ENCODE measurements at regions not wholly inside any gene's neighbourhood (a gene's known extent, or its start where the extent isn't known, plus 50 kb on each side); places are given as distances from the start of the nearest gene placed in this dataset.
"Not testable (repeated sequence)": the region's sequence is repeated elsewhere in the genome, so short reads cannot be mapped to it uniquely, and the experiment has no call there.

DNA sequence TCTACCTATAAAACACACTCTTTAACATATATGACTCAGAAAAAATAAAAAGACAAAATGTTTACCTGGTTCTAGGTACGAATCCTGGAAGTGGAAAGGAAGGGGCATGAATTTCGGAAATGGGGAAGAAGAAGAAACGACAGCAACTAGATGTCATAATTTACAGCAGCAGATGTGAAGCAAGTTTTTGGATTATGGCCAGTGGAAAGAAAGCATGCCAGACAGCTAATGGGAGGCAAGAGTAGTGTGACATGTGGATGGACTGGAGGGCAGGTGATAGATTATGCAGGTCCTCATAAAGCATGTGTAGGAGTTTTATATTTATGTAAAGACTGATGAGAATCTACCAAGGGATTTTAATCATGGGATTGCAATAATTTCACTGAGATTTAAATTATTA, 279.0 kb upstream of the TACR3 start:
- no peak for DNase-seq (ENCODE audit: low spot score)

DNA sequence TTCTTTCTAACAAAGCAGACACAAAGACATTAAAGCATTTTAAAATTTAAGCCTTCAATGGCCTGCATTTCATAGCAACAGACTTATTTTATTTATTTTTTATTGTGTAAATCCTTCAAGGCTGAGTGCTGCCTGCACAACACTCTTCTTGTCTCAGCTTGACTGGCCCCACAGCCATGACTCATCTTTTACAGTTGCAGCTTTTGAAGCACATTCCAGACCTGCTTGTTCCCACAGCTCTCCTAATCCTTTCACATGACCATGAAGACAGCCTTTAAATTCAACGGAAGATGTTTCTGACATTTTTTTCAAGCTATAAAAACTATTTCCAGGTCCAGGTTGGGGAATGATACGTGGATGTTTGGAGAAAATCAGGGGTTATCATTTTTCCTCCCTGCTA, 276.9 kb upstream of the TACR3 start:
- peak; percentile 75 for DNase-seq (ENCODE audit: low spot score)
- peak; percentile 82 for FAIRE-seq

More for the DNA sequence above, 279.0 kb upstream of the TACR3 start:
- no peak for FAIRE-seq

DNA sequence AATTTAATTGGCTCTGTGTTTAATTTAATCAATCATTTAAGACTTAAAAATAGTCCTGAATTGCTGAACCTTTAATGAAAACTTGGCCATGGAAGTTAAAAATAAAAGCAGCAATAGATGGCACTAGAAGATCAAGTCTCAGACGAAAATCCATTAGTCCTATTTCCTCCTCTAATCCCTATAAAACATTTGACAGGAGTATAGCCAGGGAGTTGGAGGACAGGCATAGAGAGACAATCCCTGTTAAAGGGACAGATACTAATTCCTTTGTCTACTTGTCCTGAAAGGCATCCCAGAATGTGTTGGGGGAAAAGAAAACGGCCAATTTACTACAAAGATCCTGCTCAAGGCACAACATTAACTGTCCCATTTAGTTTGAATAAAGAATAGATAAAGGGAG, 276.3 kb upstream of the TACR3 start:
- FAIRE-seq (no peak), DNase-seq (ENCODE audit: low spot score) (no peak)

DNA sequence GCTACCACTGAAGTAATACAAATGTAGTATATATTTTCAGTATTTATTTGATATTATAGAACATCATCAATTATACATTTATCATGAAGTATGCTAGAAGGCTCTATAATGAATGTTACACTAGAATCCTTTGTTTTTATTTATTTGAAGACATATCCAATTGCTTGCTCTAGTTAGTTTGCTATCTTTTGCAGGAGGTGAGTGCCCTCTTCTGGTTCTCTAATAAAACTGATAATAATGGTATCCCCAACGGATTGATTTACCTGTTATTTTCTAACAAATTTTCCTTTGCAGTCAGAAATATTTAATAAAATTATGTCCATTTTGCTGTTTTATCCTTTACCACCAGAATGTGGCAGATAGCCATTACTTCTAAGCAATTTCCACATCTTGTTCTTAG, 274.3 kb upstream of the TACR3 start:
- DNase-seq (ENCODE audit: low spot score) (no peak), FAIRE-seq (no peak)

DNA sequence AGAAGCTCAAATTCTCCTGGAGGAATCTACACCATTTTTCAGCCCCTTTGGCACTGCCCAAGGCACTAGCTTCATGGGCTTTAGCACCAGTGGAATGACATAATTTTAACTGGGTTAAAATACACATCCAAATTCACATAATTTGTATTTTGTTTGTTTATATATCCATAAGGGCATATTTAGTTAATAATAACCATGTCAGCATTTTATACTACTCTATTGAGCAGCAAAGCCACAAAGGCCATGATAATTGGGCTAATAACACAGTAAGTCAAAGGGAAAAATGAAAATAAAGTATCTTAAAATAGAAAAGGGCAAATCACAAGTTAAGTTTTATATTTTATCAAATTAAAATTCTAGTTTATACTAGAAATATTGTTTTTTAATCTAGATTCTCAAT, 262.7 kb upstream of the TACR3 start:
- DNase-seq (ENCODE audit: low spot score) (no peak), FAIRE-seq (no peak)

DNA sequence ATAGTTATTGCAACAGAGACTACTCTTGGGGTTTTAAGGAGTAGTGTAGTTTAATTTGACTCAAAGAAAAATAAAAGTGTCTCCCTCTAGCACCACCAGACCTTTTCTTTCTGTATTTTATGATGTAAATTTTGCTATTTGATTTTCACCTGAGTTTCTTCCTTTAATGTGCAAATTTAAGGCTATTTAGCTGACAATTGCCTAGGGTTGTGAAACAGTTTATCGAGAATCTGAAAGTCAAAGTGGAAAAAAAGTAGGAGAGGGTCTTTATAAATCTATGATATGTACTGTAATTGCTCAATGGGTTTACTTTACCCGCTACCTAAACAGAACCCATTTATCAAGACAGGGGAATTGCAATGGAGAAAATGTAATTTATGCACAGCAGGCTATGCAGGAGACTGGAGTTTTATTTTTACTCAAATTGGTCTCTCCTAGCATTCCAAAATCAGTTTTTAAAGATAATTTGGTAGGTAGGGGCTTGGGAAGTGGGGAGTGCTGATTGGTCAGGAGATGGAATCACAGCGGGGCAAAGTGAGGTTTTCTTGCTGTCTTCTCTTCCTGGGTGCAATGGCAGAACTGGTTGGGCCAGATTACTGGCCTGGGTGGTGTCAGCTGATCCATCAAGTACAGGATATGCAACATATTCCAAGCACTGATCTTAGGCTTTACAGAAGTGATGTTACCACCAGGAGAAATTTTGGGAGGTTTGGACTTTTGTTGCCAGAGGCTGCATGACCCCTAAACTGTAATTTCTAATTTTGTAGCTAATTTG, 228.6 kb upstream of the TACR3 start:
- DNase-seq (ENCODE audit: low spot score): no peak
- no peak for FAIRE-seq

DNA sequence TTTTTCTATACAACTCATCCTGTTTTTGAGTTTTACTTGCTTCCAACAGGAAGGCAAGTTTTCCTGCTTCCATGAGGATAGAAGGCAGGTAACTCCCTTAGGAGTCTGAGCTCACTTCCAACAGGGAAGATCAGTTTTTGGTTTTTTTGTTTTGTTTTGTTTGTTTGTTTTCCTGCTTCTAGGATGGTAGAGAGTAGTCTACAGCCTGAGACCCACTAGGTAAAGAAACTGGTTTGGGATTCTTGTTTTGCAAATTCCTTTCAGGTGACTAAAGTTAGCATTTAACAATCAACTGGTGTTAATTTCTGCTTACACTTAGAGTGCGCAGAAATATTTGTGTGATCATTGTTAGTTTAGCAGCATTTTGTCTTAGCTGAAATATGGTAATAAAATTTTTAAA, 227.8 kb upstream of the TACR3 start:
- DNase-seq (ENCODE audit: low spot score) (no peak), FAIRE-seq (no peak)

DNA sequence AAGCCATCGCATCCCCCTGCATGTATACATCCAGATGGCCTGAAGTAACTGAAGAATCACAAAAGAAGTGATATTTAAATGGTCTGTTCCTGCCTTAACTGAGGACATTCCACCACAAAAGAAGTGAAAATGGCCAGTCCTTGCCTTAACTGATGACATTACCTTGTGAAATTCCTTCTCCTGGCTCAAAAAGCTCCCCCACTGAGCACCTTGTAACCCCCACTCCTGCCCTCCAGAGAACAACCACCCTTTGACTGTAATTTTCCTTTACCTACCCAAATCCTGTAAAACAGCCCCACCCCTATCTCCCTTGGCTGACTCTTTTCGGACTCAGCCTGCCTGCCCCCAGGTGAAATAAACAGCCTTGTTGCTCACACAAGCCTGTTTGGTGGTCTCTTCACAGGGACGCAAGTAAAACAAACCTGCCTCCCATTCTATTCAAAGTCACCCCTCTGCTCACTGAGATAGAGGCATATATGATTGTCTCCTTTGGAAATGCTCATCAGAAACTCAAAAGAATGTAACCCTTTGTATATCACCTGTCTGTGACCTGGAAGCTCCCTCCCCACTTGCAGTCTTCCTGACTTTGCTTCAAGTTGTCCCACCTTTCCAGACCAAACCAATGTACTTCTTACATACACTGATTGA, 227.0 kb upstream of the TACR3 start:
- DNase-seq (ENCODE audit: low spot score); FAIRE-seq: not testable (repeated sequence)

DNA sequence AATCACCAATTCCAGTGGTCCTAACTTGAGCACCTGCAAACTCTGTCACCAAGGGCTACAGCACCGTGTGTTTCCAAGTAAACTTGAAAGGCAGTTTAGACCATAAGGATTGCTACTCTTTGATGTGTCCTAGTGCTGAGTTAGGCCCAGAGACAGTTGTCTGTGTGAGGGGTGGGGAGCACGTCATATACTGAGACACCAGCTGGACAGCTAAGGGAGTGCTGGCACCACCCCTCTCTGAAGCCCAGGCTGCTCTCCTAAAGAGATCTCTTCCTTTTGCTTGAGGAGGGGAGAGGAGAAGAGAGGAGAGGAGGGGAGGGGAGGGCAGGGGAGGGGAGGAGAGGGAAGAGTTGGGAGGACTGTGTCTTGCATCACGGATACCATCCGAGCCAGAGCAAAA, 218.7 kb upstream of the TACR3 start:
- DNase-seq (ENCODE audit: low spot score) (no peak), FAIRE-seq (no peak)

DNA sequence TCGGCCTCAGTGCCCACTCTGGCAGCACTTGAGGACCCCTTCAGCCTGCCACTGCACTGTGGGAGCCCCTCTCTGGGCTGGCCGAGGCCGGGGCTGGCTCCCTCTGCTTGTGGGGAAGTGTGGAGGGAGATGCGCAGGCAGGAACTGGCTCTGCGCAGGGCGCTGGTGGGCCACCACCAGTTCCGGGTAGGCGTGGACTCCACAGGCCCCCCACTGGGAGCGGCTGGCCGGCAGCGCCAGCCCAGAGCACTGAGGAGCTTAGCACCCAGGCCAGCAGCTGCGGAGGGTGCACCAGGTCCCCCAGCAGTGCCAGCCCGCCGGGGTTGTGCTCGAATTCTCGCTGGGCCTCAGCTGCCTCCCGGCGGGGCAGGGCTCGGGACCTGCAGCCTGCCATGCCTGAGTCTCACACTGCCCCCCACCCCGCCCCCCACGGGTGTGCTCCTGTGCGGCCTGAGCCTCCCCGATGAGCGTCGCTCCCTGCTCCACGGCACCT, 216.9 kb upstream of the TACR3 start:
- no peak for DNase-seq (ENCODE audit: low spot score)
- FAIRE-seq: no peak

DNA sequence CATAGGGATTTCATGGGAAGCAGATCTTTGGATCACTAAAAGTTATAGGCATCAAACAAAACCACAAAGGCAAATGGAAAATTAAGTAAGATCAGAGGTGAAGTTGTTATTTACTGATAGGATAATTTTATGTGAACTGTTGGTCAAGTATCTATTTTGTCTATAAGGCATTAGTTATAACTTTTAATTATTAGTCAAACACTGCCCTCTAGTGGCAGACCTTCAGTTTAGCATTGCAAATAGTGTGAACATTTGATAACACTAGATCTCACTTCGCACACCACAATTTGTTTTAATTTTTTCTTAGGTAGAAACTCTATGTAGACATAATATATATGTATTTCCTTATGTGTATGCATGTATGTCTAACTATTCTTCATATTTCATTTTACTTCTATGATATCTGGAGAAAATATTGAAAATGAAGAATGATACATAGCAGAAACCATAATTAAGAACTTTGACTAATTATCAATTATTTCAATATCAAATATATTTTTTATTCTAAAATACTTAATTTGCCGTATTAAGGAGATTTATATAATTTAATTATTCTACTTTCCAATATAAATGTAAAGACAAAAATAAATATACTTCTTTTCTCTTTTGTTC, 214.5 kb upstream of the TACR3 start:
- FAIRE-seq (peak; percentile 68), DNase-seq (ENCODE audit: low spot score) (peak; percentile 10)

DNA sequence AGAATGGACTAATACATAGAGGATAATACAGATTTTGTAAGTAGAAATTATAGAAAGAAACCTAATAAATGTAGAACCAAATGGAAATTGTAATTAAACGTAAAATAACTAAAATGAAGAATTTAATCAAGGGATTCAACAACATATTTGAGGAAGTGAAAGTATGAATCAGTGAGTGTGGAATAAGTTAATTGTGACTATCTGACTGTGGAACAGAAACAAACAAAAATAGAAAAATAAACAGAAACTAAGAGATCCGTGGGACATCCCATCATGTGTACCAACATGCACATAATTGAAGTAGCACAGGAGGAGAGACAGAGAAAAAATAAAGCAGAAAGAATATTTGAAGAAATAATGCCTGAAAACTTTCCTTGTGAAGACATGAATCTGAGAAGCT, 208.6 kb upstream of the TACR3 start:
- DNase-seq (ENCODE audit: low spot score) (no peak), FAIRE-seq (no peak)

DNA sequence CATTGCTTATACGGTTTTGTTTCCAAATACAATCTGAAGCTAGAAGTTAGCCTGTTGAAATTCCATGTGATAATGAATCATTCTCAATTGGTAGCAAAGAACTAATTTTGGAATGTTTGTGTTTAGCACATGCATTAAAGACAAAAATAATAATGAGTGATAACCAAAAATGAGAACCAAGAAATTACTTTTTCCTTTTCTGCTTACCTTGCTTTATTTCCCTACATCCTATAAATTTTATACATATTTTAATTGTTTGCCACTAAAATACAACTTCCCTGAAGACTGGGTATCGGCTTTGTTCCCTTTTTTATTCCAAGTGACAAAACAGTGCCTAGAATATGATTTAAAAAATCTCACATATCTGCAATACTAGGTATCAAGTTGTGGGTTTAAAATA, 203.8 kb upstream of the TACR3 start:
- no peak for FAIRE-seq
- DNase-seq (ENCODE audit: low spot score): no peak

DNA sequence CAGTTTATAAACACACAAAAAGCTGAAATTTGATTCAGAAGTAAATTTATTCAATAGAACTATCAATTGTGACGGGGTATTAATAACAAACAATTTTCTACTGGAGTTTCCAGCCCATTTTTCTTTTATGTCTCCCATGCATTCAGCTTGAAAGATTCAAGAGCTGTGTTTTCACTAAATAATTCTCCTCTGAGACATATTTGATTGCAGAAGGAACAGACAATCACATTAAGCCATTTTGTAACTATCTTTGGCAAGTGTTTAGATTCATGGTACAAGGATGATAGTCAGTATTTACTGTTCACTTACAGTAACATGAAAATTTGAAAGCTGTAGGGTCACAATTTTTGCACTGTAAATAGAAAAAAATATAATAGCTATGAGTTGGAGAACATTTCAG, 198.4 kb upstream of the TACR3 start:
- FAIRE-seq (no peak), DNase-seq (ENCODE audit: low spot score) (no peak)

DNA sequence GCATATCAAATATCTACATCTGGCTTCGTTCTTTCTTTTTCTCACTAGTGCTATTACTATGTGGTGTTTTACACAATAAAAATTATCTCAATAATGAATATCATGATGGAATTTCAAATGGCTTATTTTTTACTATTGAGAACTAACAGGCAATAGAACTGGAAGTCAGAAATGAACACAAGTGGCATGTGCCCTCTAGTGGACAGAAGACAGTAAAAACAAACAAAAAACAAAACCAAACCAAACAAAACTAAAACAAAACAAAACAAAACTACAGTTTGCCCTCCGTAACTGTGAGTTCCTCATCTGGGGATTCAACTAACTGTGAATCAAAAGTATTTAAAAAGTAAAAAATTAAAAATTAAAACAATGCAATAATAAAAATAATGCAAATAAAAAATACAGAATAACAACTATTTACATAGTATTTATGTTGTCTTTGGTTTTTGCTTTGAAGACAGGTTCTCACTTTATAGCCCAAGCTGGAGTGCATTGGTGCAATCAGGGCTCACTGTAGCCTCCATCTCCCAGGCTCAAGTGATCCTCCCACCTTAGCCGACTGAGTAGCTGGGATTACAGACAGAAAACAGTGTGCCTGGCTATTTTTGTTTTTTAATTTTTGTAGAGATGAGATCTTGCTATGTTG, 195.6 kb upstream of the TACR3 start:
- no peak for FAIRE-seq
- no peak for DNase-seq (ENCODE audit: low spot score)

DNA sequence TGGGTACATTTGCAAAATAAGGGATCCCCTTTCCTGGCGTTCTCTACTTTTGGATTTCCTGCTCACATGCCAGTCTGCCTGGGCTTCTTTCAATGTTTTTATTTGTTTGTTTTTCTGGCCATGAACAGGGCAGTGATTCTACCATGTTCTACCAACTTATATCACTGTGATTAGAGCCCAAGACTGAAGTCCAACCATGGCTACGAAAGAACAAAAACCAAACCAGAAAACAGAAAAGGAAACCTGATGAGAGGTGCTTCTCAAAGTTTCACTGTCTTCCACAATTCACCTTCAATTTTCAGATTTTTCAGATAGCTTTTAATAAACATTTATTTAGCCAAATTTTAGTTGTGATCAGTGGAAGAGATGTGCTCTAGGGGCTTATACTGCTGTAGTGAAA, 187.6 kb upstream of the TACR3 start:
- no peak for FAIRE-seq
- no peak for DNase-seq (ENCODE audit: low spot score)

DNA sequence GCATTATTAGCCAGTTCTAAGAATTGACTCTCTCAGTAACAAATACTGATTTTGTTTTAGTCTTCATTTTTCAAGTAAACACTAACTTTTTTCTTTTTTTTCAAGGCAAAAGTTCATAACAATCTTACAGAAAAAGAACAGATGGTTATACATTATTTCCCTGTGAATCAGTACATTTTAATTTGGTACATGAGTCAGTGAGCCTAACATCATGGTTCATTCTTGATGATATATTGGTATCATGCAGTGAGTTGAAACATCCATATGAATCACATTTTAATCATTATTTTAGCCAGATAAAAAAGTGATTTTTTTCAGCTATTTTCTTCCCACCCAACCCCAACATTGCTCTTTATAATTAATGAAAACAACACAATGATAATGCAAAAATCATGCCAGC, 184.3 kb upstream of the TACR3 start:
- no peak for DNase-seq (ENCODE audit: low spot score)
- no peak for FAIRE-seq

DNA sequence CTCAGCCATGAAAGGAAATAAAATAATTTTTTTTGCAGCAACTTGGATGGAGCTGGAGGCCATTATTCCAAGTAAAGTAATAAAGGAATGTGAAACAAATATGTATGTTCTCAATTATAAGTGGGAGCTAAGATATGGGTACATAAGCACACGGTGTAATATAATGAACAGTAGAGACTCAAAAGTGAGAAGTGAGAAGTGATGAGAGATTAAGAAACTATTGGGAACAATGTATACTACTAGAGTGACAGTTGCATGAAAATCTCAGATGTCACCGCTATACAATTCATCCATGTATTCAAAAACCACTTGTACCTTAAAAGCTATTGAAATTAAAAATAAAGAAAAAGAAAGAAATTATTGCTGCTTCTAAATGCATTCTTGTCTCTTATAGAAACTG, 182.9 kb upstream of the TACR3 start:
- FAIRE-seq: no peak

DNA sequence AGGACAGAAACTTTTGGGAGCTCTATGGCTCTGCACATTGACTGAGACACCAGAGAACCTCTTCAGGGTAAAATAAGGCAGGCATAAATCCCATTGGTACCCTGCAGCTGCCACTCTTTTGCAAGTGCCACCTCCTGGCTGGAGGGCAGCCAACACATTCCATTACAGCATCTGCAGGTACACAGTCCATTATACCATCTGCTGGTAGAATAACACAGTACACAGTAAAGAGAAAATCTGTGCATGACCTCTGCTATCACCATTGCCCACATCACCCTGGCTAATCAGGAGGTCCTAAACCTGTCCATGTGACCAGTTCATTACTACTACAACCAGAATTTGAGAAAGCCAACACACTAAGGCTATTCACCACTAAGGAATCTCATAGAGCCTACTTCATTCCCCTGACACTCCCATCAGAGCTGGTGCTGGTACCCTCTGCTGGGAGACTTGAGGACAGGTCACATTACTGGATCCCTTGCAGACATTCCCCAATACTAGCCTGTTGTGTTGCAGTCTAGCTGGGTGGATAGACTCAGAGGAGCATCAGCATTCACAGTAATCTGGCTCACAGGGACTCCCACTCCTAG, 176.2 kb upstream of the TACR3 start:
- FAIRE-seq (no peak), DNase-seq (ENCODE audit: low spot score) (no peak)

More for the DNA sequence above, 182.9 kb upstream of the TACR3 start:
- DNase-seq (ENCODE audit: low spot score): no peak

DNA sequence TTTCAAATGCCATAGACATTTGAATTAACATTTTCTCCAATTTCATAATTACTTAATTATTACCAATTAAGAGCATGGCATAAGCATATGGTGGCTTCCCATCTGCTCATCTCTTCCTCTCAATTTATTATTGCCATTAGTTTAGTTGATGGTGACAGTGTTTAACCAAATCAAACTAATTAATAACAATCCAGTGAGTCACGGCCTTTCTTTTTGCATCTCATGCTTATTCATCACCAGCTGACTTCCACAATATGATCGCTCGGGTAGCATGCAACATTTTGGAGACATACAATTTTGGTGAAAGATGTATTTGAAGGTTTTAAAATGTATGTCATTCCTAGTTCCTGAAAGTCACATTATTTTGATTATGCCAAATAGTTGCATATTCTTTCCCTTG, 172.8 kb upstream of the TACR3 start:
- DNase-seq (ENCODE audit: low spot score) (no peak), FAIRE-seq (no peak)

DNA sequence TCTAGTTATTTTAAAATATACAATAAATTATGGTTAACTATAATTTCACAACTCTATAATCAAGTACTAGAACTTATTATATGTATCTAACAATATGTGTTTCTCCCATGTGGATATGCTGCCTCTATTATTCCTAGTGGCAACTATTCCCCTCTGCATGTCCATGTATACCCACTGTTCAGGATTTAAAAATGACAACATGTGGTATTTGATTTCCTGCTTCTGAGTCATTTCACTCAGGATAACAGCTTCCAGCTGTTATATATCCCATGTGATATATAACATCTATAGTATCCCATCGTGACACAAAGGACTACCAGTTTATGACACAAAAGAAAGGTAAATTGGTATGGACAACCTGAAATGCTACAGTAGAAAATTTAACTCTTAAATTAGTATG, 167.4 kb upstream of the TACR3 start:
- FAIRE-seq: no peak
- no peak for DNase-seq (ENCODE audit: low spot score)

DNA sequence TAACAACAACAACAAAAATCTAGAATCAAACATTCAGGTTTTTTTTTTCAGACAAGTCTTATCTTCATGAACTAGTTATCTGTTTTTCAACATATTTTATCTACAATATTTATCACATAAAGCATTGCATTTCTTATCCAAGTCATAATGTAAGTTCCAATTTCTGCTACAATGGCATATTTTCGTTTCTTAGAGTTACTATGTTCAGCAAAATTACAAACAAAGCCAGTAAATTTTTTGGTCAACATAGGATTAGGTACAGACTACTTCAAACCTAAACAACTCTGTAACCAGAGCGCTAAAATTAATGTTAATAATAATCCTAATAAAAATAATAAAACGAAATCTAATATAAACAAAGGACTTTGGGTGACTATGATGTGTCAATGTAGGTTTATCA, 165.4 kb upstream of the TACR3 start:
- DNase-seq (ENCODE audit: low spot score): no peak
- FAIRE-seq: no peak

Data from RCC 7860 (cell line).